Epithelial cell of esophagus (primary cell): ENCODE measurements at regions not wholly inside any gene's neighbourhood (a gene's known extent, or its start where the extent isn't known, plus 50 kb on each side); places are given as distances from the start of the nearest gene placed in this dataset.
A peak's percentile ranks its signal among the peaks of the same experiment; 100 is the strongest.

ENCODE experiments used
- DNase-seq: peaks from one replicate; pipeline ENCODE4 v3.0.0; 2010; ENCODE audit warnings: low read depth
- H3K4me3 ChIP-seq: 2 replicates; pipeline ENCODE4 v1.5.1; 2011; ENCODE audit warnings: mild to moderate bottlenecking, low read length, control low read depth
- TF ChIP-seq, protein P1 (sequence below): IDR thresholded peaks from 2 replicates; pipeline ENCODE4 v1.5.1; 2011; ENCODE audit warnings: low read depth, mild to moderate bottlenecking, low read length, control low read depth, inconsistent platforms; ENCODE audit not compliant: insufficient read depth; ENCODE audit errors: missing control alignments

DNA sequence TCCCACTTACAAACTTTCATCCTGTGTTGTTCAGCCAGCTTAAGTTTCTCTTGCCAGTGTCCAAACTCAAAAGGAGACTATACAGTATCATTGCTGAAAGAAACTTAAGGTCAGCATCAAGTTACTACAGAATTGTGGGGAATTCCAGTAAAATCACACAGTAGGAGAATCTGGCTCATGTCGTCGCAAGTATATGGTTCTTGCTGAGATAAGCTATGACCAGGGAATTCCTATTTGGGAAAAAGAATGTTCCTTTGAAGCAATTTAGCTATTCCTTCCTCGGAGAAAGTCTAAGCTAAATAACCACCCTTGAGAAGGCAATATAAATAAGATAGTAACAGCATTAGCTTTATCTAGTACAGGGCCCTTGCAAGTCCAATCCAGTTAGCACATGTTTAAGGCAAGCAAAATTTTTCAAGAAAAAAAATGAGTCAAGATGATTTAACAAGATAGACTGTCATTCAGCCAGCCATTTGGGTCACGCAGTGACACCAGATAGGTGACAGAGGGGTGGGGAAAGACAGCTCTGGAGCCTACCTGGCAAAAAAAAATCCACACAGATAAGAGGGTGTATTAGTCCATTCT is 78.2 kb upstream of the THBS1 start:
- TF ChIP-seq, protein P1, sequence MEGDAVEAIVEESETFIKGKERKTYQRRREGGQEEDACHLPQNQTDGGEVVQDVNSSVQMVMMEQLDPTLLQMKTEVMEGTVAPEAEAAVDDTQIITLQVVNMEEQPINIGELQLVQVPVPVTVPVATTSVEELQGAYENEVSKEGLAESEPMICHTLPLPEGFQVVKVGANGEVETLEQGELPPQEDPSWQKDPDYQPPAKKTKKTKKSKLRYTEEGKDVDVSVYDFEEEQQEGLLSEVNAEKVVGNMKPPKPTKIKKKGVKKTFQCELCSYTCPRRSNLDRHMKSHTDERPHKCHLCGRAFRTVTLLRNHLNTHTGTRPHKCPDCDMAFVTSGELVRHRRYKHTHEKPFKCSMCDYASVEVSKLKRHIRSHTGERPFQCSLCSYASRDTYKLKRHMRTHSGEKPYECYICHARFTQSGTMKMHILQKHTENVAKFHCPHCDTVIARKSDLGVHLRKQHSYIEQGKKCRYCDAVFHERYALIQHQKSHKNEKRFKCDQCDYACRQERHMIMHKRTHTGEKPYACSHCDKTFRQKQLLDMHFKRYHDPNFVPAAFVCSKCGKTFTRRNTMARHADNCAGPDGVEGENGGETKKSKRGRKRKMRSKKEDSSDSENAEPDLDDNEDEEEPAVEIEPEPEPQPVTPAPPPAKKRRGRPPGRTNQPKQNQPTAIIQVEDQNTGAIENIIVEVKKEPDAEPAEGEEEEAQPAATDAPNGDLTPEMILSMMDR = no peak
- no peak overlapping the region for H3K4me3 ChIP-seq
- DNase-seq = peak; percentile 69

- TF ChIP-seq, protein P1 = no peak
- DNase-seq = no peak
Observed at GRCh38 chr15:39503526-39503925, 77.4 kb upstream of the THBS1 start.

DNA sequence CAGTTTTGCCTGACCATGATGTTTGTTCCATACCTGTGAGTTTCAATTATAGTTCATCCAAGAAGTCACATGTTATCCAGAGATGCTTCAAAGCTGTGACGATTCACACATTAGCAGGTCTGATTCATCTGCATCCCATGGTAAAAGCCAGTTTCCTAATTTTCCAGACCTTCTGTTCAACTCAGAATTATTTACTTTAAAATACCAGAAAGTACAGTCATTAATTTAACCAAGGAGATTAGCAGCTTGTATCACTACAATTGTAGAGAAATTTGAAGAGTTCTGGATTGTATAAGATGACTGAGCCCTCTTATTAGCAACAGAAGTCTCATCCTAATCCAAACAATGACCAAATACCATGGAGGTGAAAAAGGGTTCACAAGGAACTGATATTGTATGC is 76.1 kb upstream of the THBS1 start:
- DNase-seq = peak; percentile 78
- no peak overlapping the region for H3K4me3 ChIP-seq
- TF ChIP-seq, protein P1 = no peak

More at GRCh38 chr15:39503526-39503925, 77.4 kb upstream of the THBS1 start:
- no peak overlapping the region for H3K4me3 ChIP-seq

DNA sequence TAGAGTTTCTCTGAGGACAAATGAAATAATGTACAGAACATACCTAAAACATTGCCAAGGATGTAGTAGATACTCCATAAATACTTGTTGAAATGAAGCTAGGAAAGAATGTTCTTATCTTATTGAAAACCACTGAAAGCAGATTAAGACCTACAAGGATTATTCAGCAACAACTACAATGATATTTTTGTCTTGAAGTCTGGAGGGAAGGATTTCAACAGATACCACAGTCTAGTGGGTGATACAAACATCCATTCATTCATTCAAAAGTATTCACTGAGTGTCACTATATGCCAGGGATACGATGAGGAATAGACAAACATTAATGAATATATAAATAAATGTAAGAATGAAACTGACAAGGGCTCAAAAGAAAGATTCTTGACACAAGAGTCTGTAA is 74.7 kb upstream of the THBS1 start:
- TF ChIP-seq, protein P1 = no peak
- DNase-seq = no peak
- H3K4me3 ChIP-seq = no peak overlapping the region

DNA sequence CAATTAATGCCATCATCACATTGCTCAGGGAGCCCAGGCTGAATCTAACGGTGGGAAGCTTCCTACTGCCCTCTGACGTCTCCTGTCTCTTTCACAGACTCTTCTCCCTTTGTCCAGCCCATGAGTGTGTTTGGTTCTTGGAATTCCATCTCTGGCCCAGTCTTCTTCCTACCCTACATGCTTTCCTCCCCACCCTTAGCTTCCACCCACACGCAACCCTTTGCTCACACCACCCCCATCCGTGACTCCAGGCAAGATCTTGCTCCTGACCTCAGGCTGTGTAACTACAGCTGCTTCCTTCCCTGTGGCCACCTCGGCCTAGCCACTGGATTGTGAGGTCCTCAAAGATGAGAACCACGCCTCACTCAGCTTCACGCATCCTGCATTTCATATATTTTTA is 72.3 kb upstream of the THBS1 start:
- TF ChIP-seq, protein P1 = no peak
- no peak overlapping the region for H3K4me3 ChIP-seq
- no peak for DNase-seq

DNA sequence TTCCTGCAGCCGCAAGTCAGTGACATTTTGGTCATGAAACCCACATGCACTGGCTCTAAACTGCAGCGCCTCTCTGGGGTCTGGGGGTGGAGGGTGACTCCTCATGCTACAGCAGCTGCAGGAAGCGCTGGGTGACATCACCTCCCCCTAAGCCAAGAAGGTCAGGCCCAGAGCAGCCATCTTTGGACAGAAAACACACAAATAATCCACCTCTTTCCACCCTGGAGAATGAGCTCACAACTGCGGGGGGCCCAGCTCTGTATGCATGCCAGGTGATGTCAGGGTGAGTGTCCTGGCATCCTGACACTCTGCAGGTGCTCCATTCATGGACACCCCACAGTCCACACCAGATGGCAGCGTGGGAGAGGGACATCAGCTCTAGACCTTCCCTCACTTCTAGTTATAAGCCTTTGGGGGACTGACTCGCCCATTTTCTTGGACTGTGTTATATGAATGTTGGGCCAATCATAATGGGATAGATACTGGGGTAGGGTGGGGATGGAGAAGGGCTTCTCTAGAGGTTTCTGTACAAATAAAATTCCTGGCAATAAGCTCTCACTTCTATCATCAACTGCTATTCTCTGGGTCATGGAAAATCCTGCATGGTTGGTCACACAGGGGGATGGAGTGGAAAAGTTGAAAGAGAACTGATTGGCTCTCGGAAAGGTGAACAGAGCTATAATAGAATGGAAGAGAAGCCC is 70.7 kb upstream of the THBS1 start:
- H3K4me3 ChIP-seq = no peak overlapping the region
- DNase-seq = no peak
- TF ChIP-seq, protein P1 = no peak
